GM21737 (cell line): ENCODE measurements at regions not wholly inside any gene's neighbourhood (a gene's known extent, or its start where the extent isn't known, plus 50 kb on each side); places are given as distances from the start of the nearest gene placed in this dataset.
"Not testable (repeated sequence)": the region's sequence is repeated elsewhere in the genome, so short reads cannot be mapped to it uniquely, and the experiment has no call there.

Source experiments
- ATAC-seq: cut with Tn5 transposase; IDR thresholded peaks from one replicate; pipeline ENCODE4 v1.9.1; 2021; ENCODE audit warnings: mild to moderate bottlenecking, moderate library complexity; ENCODE audit not compliant: unreplicated experiment

- ATAC-seq = no peak
Measured at GRCh38 chr7:68205826-68206225, 1209.2 kb downstream of the TYW1 start.

GRCh38 chr7:68206946-68207485 lies 1210.4 kb downstream of the TYW1 start:
- ATAC-seq = no peak

- ATAC-seq = no peak
Measured at GRCh38 chr7:68207676-68208075, 1211.0 kb downstream of the TYW1 start.

- ATAC-seq = no peak
Measured at GRCh38 chr7:68209486-68209885, 1212.9 kb downstream of the TYW1 start.

DNA sequence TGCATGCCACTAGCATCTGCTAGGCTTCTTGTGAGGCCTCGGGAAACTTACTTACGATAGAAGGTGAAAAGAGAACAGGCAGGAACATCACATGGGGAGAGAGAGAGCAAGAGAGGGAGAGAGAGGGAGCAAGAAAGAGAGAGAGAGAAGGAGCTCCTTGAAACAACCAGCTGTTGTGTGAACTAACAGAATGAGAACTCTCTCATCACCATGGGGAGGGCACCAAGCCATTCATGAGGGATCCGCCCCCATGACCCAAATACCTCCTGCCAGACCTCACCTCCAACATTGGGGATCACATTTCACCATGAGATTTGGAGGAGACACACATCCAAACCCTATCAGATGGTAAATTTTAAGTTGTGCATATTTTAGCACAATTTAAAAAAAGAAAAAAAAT lies 1217.2 kb downstream of the TYW1 start:
- no peak for ATAC-seq

GRCh38 chr7:68216051-68216450 lies 1219.4 kb downstream of the TYW1 start:
- ATAC-seq = no peak

DNA sequence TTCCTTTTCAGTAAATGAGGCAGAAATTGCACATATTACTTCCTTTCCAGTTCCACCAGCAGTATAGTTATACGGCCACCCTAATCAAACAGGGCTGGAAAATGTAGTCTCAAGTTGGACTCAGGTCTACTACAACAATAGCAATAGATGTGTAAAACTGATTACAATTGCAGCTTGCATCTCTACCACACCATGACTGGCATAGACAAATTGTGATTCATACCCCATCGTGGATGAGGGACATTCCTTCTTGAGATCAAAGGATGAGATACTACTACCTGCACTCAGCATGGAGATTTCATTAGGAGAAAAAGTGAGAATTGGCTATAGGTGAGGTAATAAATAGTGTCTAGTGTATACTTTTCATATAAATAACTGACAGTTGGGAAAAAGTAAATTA lies 1220.8 kb downstream of the TYW1 start:
- no peak for ATAC-seq

- ATAC-seq = no peak
Measured at GRCh38 chr7:68218461-68218860, 1221.8 kb downstream of the TYW1 start.

DNA sequence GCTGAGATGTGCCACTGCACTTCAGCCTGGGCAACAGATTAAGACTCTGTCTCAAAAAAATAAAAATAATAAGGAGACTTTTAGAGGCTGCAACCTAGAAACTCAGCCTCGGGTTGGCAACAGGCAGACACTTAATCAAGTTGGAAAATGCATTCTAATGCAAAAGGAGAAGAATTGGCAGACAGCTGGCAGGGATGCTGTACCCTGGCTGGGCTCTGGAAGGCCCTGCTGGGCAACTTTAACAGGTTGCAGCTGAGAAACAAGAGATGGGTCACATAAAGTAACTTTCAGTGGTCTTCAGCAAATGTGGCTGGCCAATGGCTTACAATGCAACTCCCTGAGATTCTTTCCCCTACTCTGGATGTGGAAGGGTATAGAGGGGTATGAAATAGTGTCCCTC lies 1225.7 kb downstream of the TYW1 start:
- ATAC-seq = no peak

GRCh38 chr7:68224041-68224741 lies 1227.6 kb downstream of the TYW1 start:
- no peak for ATAC-seq

- not testable (repeated sequence) for ATAC-seq
Measured at GRCh38 chr7:68231011-68231410, 1234.4 kb downstream of the TYW1 start.

GRCh38 chr7:68235937-68236336 lies 1239.3 kb downstream of the TYW1 start:
- no peak for ATAC-seq

DNA sequence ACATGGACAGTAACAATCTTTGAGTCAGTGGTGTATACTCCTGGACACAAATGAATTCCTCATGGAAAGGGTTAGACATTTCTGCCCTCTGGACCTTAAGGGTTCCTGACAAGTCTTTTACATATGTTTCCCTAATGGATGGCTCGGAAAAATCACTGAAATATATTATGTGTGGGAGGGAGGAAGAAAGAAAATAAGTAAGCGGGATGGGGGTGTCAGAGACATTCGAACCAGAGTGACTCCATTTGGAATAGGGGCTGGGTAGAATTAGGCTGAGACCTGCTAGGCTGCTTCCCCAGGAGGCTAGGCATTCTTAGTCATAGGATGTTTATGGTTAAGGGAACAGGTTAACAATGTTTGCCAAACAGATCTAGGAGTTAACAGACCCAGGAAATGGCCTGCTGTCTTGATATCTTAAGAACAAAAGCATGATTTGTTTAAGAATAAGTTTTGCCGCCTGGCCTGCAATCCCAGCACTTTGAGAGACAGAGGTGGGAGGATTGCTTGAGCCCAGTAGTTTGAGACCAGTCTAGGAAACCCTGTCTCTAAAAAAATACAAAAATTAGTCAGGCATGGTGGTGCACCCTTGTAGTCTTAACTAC lies 1241.7 kb downstream of the TYW1 start:
- no peak for ATAC-seq

GRCh38 chr7:68243128-68243527 lies 1246.5 kb downstream of the TYW1 start:
- ATAC-seq = no peak

DNA sequence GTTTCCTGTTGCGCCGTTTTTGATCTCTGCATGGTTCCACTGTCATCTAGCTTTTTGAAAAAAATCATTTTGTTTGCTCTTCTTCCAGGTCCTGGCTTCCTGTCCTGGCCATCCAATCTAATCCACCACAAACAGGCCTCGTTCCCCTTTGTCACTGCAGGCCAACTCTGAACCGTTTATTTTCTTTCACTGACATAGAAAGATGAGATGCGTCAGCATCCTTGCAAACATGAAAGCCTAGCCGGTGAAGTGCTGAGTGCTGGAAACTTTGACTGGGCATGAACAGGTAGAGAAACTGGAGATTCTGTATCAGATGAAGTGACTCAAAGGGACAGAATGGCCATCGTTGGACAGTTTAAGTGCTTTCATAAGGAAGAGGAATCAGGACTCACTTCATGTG lies 1247.8 kb downstream of the TYW1 start:
- ATAC-seq = no peak

- no peak for ATAC-seq
Measured at GRCh38 chr7:68245688-68246087, 1249.1 kb downstream of the TYW1 start.

- ATAC-seq = no peak
Measured at GRCh38 chr7:68246189-68246633, 1249.6 kb downstream of the TYW1 start.

DNA sequence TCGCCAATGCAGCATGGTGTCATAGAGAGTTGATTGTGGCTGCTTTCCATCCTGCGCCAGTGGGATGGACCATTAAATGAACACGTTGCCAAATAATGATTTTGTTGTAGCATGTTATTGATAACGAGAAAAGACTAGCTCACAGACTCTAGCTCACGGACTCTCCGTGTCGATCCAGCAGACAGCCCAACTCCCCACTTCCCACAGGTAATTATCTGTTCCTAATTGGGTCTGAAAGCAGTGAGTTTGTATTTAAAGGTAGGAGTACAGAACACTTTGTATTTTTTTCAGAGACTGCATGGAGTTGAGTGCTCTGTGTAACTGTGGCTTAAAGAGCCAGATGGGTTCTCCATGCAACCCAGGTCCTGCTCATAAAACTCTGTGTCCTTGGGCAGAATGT lies 1250.5 kb downstream of the TYW1 start:
- no peak for ATAC-seq

DNA sequence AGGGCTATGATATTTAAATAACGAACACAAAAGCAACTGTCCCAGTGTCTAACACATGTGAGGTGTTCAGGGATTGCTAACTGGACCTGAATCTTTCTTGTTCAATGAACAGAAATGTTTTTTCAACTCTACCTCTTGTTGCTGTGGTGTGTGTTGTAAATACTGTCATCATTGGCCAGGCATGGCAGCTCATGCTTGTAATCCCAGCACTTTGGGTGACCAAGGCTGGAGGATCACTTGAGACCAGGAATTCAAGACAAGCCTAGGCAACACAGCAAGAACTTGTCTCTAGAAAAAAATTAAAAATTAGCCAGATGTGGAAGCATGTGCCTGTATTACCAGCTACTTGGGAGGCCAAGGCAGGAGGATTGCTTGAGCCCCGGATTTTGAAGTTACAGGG lies 1250.9 kb downstream of the TYW1 start:
- ATAC-seq = no peak

DNA sequence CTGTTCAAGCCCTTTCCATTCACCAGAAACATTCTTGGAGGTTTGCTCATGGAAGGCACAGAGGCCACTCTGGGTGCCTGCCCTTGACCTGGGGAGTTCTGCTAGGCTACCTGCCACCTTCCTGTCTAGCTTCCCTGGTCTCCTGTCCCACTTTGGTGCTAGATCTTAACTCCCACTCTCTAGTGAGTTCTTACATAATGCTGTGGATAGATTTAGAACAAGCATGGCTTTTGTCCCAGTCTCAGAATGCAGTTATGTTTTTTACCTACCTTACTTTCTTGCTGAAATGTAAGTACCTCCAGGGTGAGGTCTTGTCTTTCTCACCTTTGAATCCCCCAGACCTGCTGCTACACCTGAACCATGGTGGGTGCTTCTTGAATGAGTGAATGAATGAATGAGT lies 1252.3 kb downstream of the TYW1 start:
- no peak for ATAC-seq

GRCh38 chr7:68249611-68250010 lies 1253.0 kb downstream of the TYW1 start:
- no peak for ATAC-seq

DNA sequence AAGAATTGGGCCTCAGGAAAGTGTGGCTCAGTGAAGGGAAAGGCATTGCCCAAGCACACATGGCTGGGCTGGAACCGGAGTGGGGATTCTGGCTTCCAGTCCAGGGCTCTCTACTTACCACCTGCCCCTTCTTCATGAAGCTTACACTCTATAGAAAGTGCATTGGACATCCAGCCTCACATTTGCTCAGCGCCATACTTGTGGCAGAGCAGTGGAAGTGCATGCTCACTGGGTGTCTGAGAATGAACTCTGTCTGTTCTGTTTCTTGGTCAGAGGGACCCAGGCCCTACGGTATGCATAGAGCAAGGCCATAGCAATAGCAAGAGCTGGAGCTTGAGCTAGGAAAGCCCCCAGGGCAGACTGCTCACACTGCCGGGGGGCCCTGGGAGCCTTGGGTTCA lies 1253.5 kb downstream of the TYW1 start:
- no peak for ATAC-seq

GRCh38 chr7:68254815-68255214 lies 1258.2 kb downstream of the TYW1 start:
- ATAC-seq = not testable (repeated sequence)
